ENCODE measurements at regions not wholly inside any gene's neighbourhood (a gene's known extent, or its start where the extent isn't known, plus 50 kb on each side); places are given as distances from the start of the nearest gene placed in this dataset.

DNA sequence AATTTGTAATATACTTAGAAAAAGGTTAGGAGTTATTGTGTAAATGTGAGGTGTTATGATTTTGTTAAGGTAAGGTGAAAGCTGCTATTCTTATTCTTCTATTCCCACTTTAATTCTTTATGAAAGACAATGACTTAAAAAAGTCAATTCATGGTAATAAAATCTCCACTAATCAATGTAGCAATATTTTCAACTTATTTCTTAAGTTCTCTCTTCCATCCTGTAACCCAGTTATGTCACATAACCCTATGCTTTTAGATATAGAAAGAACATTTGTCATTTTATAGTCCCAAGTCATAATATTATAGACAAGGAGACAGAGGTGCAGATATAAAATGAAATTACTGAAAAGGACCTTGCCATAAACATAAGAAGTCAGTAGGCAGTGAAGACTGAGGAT, 157.9 kb upstream of the SLC7A11 start:
- H3K36me3 ChIP-seq = no peaks in the 10 kb centered on the region
- TF ChIP-seq, protein P1, sequence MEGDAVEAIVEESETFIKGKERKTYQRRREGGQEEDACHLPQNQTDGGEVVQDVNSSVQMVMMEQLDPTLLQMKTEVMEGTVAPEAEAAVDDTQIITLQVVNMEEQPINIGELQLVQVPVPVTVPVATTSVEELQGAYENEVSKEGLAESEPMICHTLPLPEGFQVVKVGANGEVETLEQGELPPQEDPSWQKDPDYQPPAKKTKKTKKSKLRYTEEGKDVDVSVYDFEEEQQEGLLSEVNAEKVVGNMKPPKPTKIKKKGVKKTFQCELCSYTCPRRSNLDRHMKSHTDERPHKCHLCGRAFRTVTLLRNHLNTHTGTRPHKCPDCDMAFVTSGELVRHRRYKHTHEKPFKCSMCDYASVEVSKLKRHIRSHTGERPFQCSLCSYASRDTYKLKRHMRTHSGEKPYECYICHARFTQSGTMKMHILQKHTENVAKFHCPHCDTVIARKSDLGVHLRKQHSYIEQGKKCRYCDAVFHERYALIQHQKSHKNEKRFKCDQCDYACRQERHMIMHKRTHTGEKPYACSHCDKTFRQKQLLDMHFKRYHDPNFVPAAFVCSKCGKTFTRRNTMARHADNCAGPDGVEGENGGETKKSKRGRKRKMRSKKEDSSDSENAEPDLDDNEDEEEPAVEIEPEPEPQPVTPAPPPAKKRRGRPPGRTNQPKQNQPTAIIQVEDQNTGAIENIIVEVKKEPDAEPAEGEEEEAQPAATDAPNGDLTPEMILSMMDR (IDR thresholded peaks at IDR 0.05; ENCODE audit: low read depth, low read length) = no peak
- no peak for DNase-seq
- H3K9me3 ChIP-seq = no peaks in the 10 kb centered on the region
- H3K4me3 ChIP-seq (ENCODE audit: low read depth, low read length) = no peak overlapping the region
- H3K27me3 ChIP-seq = no peaks in the 10 kb centered on the region
- H3K4me1 ChIP-seq = no peaks in the 10 kb centered on the region

DNA sequence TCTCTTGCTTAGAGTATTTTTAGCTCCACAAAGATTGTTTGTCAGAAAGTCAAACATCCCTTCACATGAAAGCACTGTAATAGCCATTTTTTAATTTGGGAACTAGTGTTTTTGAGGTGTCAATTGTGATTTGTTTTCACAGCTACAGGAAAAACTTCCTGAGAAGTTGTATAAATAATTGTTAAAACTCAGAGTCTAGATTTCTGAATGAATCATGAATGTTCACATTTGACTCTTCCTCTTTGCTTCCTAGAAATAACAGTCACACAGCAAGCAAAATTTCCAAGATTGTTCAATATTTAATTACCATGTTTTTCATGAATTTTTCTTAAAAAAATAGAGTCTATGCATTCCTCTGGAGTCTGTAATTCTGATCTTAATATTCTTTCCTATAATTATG, 156.9 kb upstream of the SLC7A11 start:
- H3K27me3 ChIP-seq = no peaks in the 10 kb centered on the region
- no peaks in the 10 kb centered on the region for H3K36me3 ChIP-seq

DNA sequence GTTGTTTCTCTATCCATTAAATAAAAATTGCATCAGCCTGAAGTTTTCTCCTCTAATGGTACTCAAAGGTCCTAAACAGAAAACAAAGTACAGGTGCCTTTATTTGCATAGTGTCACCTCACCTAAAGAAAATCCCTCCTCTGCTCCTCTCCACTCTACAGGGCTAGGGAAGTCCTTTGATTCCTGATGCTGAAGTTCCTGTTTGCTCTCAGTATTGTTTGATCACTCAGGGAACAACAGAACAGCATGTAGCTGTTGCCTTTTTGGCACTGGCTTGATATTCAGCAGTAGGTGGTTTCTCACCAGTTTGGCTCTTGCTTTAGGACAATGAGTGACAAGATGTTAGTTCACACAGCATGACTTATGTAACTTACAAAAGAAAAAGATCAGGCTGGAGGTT, 156.2 kb upstream of the SLC7A11 start:
- no peaks in the 10 kb centered on the region for H3K27me3 ChIP-seq
- no peaks in the 10 kb centered on the region for H3K36me3 ChIP-seq
- no peaks in the 10 kb centered on the region for H3K4me1 ChIP-seq
- TF ChIP-seq, protein P1 (IDR thresholded peaks at IDR 0.05; ENCODE audit: low read depth, low read length) = no peak
- no peaks in the 10 kb centered on the region for H3K9me3 ChIP-seq
- no peak overlapping the region for H3K4me3 ChIP-seq (ENCODE audit: low read depth, low read length)
- no peak for DNase-seq

More for the DNA sequence above, 156.9 kb upstream of the SLC7A11 start:
- Histone ChIP-seq H3K4me1 (no peaks in the 10 kb centered on the region), H3K4me3 (ENCODE audit: low read depth, low read length) (no peak overlapping the region), H3K9me3 (no peaks in the 10 kb centered on the region)
- TF ChIP-seq, protein P1 (IDR thresholded peaks at IDR 0.05; ENCODE audit: low read depth, low read length) = no peak
- no peak for DNase-seq

DNA sequence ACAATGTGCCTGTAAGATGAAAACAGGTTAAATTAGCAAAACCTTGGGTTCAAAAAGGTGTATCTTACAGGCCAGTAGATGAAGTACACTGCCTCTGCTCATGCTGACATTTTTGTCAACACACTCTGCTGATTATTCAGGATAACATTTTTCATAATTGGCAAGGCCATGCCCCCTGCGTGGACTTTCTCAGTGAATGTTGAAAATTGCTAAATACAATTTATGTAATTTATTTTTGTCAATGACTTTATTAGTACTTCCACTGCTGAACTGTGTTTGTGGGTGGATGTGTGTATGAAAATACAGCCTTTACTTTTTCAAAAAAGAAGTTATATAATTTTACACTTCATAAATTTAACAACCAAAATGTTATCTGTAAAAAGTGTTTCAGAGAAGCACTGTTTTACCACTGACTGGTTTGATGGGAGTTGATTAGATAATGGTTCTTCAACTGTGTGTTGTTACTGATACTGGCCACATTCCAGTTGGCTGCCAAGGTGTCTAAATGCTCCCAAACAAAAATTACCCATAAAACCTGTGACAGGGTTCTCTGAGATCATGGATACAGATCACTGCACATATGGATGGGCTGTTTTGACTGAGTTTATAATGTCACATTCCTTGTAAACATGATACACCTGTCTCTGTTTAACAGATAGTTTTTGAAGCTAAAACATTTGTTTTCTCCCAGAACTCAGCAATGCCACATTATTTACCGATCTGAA, 151.9 kb upstream of the SLC7A11 start:
- no peak for DNase-seq
- TF ChIP-seq, protein P1 (IDR thresholded peaks at IDR 0.05; ENCODE audit: low read depth, low read length) = no peak
- Histone ChIP-seq H3K4me1 (no peaks in the 10 kb centered on the region), H3K9me3 (no peaks in the 10 kb centered on the region), H3K27me3 (no peaks in the 10 kb centered on the region), H3K36me3 (no peaks in the 10 kb centered on the region), H3K4me3 (ENCODE audit: low read depth, low read length) (no peak overlapping the region)

DNA sequence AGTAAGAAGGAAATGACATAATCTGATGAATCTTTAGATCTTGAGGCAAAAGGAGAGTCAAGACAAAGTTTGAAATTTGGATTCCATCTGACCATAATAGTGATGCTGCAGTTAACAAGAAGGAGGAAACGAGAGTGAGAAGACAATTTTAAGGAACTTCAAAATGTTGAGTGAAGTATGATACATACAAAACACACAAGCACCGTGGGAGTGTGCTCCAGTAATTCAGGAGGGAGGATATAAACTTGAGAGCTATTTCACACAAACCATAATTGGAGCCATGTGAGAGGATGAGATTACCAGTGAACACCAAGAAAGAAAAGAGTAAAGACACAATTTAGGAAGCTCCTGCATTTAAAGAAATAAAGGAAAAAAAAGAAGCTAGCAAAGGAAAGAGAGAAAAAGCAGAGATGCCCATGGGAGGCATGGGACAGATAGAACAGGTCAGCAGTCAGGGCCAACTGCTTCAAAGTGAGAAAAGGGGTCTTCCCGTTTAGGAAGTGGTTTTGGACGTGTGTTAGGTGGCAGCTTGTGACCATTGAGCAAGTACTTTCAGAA, 150.7 kb upstream of the SLC7A11 start:
- Histone ChIP-seq H3K9me3 (no peaks in the 10 kb centered on the region), H3K36me3 (no peaks in the 10 kb centered on the region), H3K4me3 (ENCODE audit: low read depth, low read length) (no peak overlapping the region), H3K27me3 (no peaks in the 10 kb centered on the region), H3K4me1 (no peaks in the 10 kb centered on the region)
- DNase-seq = no peak
- TF ChIP-seq, protein P1 (IDR thresholded peaks at IDR 0.05; ENCODE audit: low read depth, low read length) = no peak

DNA sequence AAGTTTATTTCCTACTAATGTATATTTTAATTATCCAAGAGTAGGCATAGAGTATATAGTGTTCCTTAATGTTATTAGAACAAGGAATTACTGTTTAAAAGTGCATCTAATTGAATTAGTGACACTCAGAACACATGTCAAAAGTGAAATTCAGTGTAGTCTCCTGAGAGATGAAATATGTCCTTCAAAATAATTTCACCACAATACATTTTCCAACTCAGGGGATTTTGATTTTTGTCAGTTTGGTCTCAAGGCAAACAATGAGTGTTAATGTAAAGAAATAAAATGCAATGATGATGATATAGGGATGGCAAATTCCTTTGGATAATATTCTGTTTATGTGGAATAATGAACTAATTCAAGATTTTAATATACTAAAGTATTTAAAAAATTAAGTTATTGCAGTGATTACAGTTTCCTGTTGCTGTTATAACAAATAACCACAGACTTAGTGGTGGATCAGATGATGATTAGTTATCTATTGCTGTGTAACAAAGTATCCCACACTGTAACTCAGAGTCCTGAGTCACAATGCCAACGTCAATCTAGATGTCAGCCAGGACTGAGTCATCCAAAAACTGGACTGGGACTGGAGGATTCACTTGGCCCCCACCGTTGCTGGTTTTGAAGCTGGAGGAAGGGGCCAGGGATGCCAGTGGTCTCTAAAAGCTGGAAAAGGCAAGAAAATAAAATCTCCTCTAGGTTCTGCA, 148.0 kb upstream of the SLC7A11 start:
- Histone ChIP-seq H3K27me3 (no peaks in the 10 kb centered on the region), H3K4me3 (ENCODE audit: low read depth, low read length) (no peak overlapping the region), H3K9me3 (no peaks in the 10 kb centered on the region), H3K4me1 (no peaks in the 10 kb centered on the region), H3K36me3 (no peaks in the 10 kb centered on the region)
- no peak for DNase-seq
- TF ChIP-seq, protein P1 (IDR thresholded peaks at IDR 0.05; ENCODE audit: low read depth, low read length) = no peak
